ENCODE measurements at regions not wholly inside any gene's neighbourhood (a gene's known extent, or its start where the extent isn't known, plus 50 kb on each side); places are given as distances from the start of the nearest gene placed in this dataset.

- TF ChIP-seq ELF4 (CRISPR knock-in tag; IDR thresholded peaks at IDR 0.05; ENCODE audit: low read depth) (no peak), CTCF (IDR thresholded peaks at IDR 0.05) (no peak), CBFB (CRISPR knock-in tag; IDR thresholded peaks at IDR 0.05; ENCODE audit: low read depth) (no peak), FOXP1 (CRISPR knock-in tag; IDR thresholded peaks at IDR 0.05; ENCODE audit: borderline replicate concordance) (no peak), ATF1 (CRISPR knock-in tag; IDR thresholded peaks at IDR 0.05) (no peak)
- TF ChIP-seq, protein P1, sequence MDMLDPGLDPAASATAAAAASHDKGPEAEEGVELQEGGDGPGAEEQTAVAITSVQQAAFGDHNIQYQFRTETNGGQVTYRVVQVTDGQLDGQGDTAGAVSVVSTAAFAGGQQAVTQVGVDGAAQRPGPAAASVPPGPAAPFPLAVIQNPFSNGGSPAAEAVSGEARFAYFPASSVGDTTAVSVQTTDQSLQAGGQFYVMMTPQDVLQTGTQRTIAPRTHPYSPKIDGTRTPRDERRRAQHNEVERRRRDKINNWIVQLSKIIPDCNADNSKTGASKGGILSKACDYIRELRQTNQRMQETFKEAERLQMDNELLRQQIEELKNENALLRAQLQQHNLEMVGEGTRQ (CRISPR knock-in tag; IDR thresholded peaks at IDR 0.05): no peak
These were observed 106.2 kb upstream of the PTCHD1 start for GRCh38 chrX:23228454-23228853.
